Activated CD8-positive, alpha-beta memory T cell treated with anti-CD3 and anti-CD28 coated beads for 4 hours (primary cell): ENCODE measurements at regions not wholly inside any gene's neighbourhood (a gene's known extent, or its start where the extent isn't known, plus 50 kb on each side); places are given as distances from the start of the nearest gene placed in this dataset.

Source experiments
- DNase-seq, 2 donors: peaks; one replicate each; pipeline ENCODE4 v3.0.0-alpha.2; 2020; ENCODE audit warnings: low read depth in 2 of 2

- DNase-seq, result no peak
These were observed 2108.9 kb upstream of the TENM3 start for GRCh38 chr4:180134091-180134866.

GRCh38 chr4:180141734-180142133, 2101.5 kb upstream of the TENM3 start:
- DNase-seq, result no peak

GRCh38 chr4:180148737-180149136, 2094.5 kb upstream of the TENM3 start:
- no peak for DNase-seq

- no peak for DNase-seq
These were observed 2092.4 kb upstream of the TENM3 start for GRCh38 chr4:180150818-180151217.

- DNase-seq, result no peak
These were observed 2090.4 kb upstream of the TENM3 start for GRCh38 chr4:180152831-180153230.

GRCh38 chr4:180153587-180153986, 2089.6 kb upstream of the TENM3 start:
- no peak for DNase-seq

GRCh38 chr4:180156684-180157083, 2086.5 kb upstream of the TENM3 start:
- no peak for DNase-seq

GRCh38 chr4:180160195-180160983, 2082.8 kb upstream of the TENM3 start:
- no peak for DNase-seq

- DNase-seq, result no peak
These were observed 2078.4 kb upstream of the TENM3 start for GRCh38 chr4:180164799-180165198.

- DNase-seq, result no peak
These were observed 2073.8 kb upstream of the TENM3 start for GRCh38 chr4:180169394-180169793.

GRCh38 chr4:180169966-180170365, 2073.2 kb upstream of the TENM3 start:
- DNase-seq, result no peak

GRCh38 chr4:180179146-180179545, 2064.1 kb upstream of the TENM3 start:
- no peak for DNase-seq

- no peak for DNase-seq
These were observed 2053.5 kb upstream of the TENM3 start for GRCh38 chr4:180189666-180190065.

- DNase-seq, result no peak
These were observed 2052.8 kb upstream of the TENM3 start for GRCh38 chr4:180190382-180190781.

GRCh38 chr4:180197471-180197870, 2045.7 kb upstream of the TENM3 start:
- DNase-seq, result no peak

GRCh38 chr4:180203349-180203748, 2039.9 kb upstream of the TENM3 start:
- DNase-seq, result no peak

- DNase-seq, result no peak
These were observed 2037.9 kb upstream of the TENM3 start for GRCh38 chr4:180205276-180205675.

- no peak for DNase-seq
These were observed 2035.3 kb upstream of the TENM3 start for GRCh38 chr4:180207921-180208320.

- no peak for DNase-seq
These were observed 2026.1 kb upstream of the TENM3 start for GRCh38 chr4:180217070-180217469.

GRCh38 chr4:180219080-180219479, 2024.1 kb upstream of the TENM3 start:
- no peak for DNase-seq

GRCh38 chr4:180225977-180226376, 2017.2 kb upstream of the TENM3 start:
- no peak for DNase-seq

- DNase-seq, result no peak
These were observed 2008.5 kb upstream of the TENM3 start for GRCh38 chr4:180234730-180235129.

GRCh38 chr4:180240670-180241069, 2002.5 kb upstream of the TENM3 start:
- no peak for DNase-seq
